GM19328 (cell line): ENCODE measurements at regions not wholly inside any gene's neighbourhood (a gene's known extent, or its start where the extent isn't known, plus 50 kb on each side); places are given as distances from the start of the nearest gene placed in this dataset.

Source experiments
- ATAC-seq: cut with Tn5 transposase; IDR thresholded peaks from one replicate; pipeline ENCODE4 v1.9.1; 2021; ENCODE audit warnings: mild to moderate bottlenecking, moderate library complexity; ENCODE audit not compliant: unreplicated experiment

DNA sequence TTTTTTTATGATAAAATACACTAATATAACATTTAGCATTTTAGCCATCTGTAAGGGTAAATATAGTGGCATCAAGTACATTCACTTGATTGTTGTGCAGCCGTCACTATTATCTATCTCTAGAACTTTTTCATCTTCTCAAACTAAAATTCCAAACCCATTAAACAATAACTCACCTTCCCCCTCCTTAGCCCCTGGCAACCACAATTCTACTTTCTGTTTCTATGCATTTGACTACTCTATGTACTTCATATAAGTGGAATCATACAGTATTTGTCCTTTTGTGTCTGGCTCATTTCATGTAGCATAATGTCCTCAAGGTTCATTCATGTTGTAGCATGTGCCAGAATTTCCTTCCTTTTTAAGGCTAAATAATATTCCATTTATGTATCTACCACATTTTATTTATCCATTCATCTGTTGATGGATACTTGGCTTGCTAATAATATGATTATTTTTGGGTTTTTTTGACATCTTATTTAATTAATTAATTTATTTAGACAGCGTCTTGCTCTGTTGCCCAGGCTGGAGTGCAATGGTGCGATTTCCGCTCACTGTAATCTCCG, 69.6 kb upstream of the MACF1 start:
- ATAC-seq, result no peak

DNA sequence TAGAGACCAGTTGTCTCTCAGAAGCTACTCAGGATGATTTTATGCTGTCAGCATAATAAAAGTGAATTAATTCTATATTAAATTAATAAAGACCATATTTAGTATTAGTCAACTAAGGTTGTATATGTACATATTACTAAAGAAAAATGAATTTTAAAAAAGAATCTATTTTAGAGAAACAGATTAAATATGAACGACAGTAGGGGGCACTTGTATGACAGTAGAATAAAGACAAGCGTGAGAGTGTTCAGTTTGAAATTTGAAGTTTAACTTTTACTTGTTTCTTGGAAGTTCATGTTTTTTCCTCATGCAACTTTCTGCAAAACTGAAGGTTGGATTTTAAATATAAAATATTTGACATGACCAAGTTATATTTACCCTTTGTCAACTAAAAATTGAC, 67.9 kb upstream of the MACF1 start:
- no peak for ATAC-seq

DNA sequence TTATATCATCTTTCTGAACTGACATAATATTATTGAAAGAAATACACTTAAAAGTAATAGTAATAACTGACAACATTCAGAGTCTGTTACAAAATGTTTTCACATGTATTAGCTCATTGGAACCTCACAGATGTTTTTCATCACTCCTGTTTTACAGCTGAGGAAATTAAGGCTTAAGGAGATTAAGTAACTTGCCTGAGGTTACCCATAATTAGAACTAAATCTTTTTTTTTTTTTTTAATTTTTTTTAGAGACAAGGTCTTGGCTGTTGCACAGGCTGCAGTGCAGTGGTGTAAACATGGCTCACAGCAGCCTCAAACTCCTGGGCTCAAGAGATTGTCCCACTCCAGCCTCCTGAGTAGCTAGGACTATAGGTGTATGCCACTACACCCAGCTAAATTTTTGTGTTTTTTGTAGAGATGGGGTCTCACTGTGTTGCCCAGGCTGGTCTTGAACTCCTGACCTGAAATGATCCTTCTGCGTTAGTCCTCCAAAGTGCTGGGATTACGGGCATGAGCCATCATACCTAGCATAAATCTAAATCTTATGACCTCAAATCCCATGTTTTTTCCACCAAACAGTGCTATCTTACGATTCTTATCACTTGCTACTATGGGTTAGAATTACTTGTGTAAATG, 64.7 kb upstream of the MACF1 start:
- no peak for ATAC-seq

- no peak for ATAC-seq
These were observed 62.6 kb upstream of the MACF1 start for GRCh38 chr1:39141925-39142324.

DNA sequence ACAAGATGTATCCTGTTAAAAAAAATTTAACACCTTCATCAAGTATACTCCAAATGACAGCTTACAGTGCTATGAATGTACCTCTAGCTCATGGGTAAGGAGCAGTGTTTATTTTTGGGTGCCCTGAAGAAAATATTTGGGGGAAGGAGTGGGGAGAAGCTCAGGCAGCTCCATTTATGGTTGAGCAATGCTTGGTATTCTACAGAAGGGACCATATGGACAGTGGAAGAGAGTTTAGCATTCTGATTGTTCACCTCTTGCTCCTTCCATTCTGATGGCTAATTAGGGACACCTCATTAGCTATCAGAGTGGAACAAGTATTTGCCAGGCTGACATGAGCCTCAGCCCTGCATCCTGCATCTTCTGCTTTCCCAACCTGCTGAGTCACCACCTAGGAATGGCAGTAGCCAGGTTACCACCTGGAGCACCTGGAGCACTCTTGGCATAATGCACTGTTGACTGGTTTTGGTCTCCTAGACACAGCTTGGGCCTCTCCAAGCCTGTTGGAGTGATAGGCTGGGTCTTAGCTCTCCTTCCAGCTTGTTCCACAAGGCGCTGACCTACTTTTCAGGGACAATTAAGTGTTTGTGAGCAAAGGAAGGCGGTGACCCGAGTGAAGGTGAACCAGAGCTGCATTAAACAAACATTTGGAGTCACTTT, 62.0 kb upstream of the MACF1 start:
- no peak for ATAC-seq

GRCh38 chr1:39144924-39145323, 59.6 kb upstream of the MACF1 start:
- no peak for ATAC-seq

DNA sequence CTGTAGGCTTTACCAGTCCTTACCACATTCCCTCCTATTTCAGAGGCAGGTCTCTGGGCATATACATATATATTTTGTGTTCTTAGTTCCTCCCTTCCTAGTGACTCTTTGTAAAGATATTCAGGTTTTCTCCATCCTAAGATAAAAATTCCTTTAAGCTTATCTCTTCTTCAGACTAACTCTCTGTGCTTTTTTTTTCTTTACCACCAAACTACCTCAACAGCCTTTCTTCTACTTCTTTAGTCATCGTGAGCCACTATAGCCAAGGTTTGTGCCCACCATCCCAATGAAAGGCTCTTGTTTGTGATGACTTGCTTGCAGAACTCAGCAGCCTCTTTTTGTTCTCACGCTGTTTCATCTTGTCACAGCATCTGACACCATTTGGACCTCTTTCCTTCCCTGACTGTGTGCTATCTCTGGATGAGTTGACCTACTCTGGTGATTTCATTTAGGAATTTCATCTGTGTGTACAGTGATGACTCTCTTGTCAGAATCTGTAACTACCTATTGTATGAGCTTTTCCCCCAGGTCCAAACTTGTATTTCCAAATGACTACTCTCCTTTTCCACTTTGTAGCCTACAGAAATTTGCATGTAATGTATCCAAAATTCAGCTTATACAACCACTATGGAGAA, 59.0 kb upstream of the MACF1 start:
- ATAC-seq, result no peak

DNA sequence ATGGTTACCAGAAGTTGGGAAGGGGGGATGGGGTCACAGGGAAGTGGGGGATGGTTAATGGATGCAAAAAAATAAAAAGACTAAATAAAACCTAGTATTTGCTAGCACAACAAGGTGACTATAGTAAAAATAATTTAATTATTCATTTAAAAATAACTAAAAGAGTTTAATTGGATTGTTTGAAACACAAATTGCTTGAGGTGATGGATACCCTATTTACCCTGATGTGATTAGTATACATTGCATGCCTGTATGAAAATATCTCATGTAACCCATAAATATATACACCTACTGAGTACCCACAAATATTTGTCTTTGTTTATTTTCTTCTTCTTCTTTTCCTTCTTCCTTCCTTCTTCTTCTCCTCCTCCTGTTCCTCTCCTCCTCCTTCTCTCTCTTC, 57.8 kb upstream of the MACF1 start:
- no peak for ATAC-seq

GRCh38 chr1:39147099-39148025, 57.1 kb upstream of the MACF1 start:
- ATAC-seq, result no peak

- ATAC-seq, result no peak
These were observed 55.6 kb upstream of the MACF1 start for GRCh38 chr1:39148942-39149341.

DNA sequence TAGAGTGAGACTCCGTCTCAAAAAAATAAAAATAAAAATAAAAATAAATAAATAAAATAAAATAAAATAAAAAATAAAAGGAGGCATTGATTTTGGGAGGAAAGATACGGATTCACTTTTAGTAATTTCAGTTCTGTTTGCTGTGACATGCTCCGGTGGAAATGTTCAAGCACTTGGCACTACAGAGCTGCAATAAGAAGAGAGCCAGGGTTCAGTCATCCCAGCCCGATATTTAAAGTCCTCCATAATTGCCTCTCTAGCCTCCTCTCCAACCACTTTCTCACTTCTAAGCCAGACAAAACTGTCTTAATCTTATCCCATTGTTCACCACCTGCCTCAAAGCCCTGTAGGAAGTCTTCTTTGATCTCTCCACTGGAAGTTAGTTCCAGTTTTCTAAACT, 55.0 kb upstream of the MACF1 start:
- ATAC-seq, result no peak

- ATAC-seq, result no peak
These were observed 53.7 kb upstream of the MACF1 start for GRCh38 chr1:39150779-39151178.

- ATAC-seq, result no peak
These were observed 53.2 kb upstream of the MACF1 start for GRCh38 chr1:39151267-39151666.

- no peak for ATAC-seq
These were observed 51.6 kb upstream of the MACF1 start for GRCh38 chr1:39152923-39153322.

DNA sequence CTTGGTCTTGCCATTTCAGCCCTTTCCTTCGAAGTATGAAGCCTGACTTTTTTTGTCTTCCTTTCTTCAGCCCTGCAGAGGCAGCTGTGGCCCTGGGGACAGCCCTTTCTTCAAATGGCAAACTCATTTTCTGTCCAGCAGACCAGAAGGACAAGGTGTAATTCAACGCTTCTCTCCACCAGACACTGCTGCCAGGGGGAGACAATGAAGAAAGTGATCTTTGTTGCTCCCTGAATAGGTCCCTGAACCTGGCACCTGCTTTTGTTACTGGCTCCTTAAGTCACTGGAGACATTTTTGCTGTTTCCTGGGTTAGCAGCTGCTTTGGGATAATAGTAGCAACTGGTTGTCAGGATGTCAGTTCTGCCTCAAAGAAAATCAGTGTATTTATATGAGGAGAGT, 50.8 kb upstream of the MACF1 start:
- no peak for ATAC-seq

GRCh38 chr1:39154553-39155421, 49.7 kb upstream of the MACF1 start:
- no peak for ATAC-seq
